H1 (cell line): ENCODE measurements at regions not wholly inside any gene's neighbourhood (a gene's known extent, or its start where the extent isn't known, plus 50 kb on each side); places are given as distances from the start of the nearest gene placed in this dataset.

Experiments
- CTCF ChIA-PET: fragments of 300-600 bp; sonication (Branson Sonifier 250); formaldehyde crosslinking; loops from one replicate; lab custom pipeline; 2021; ENCODE audit not compliant: partially characterized antibody; lab: Charles Lee
- POLR2A ChIA-PET: fragments of 300-600 bp; sonication (Branson Sonifier 250); formaldehyde crosslinking; loops from one replicate; lab custom pipeline; 2021; ENCODE audit warnings: inconsistent platforms; ENCODE audit not compliant: partially characterized antibody; lab: Charles Lee
- DNase-seq, 2 experiments: peaks; one replicate each; pipeline versions ENCODE4 v3.0.0 to v3.0.0-alpha.2; 2010 to 2022; ENCODE audit warnings: low spot score in 2 of 2, low read depth in 1 of 2, mixed read lengths in 1 of 2
- FAIRE-seq: peaks from 2 replicates; lab custom pipeline; 2011; peaks lifted over from hg19 to GRCh38; lab: Jason Lieb, UNC
- H2AFZ ChIP-seq: 2 replicates; pipeline ENCODE4 v1.8.1; 2012; ENCODE audit warnings: low read length, inconsistent platforms
- H2AK5ac ChIP-seq: 2 replicates; pipeline ENCODE4 v1.6.1; 2013; ENCODE audit warnings: low read depth, low read length
- H2BK120ac ChIP-seq: replicated peaks from 2 replicates; pipeline ENCODE3; 2013; ENCODE audit warnings: low read depth, low read length, inconsistent platforms
- H2BK12ac ChIP-seq: 2 replicates; pipeline ENCODE4 v1.6.1; 2013; ENCODE audit warnings: low read depth, low read length
- H2BK15ac ChIP-seq: 2 replicates; pipeline ENCODE4 v1.6.1; 2013; ENCODE audit warnings: low read length
- H2BK20ac ChIP-seq: 2 replicates; pipeline ENCODE4 v1.6.1; 2013; ENCODE audit warnings: low read length
- H2BK5ac ChIP-seq: 2 replicates; pipeline ENCODE4 v1.6.1; 2013; ENCODE audit warnings: low read depth, low read length
- H3K14ac ChIP-seq: 2 replicates; pipeline ENCODE4 v1.6.1; 2013; ENCODE audit warnings: inconsistent platforms; ENCODE audit not compliant: insufficient read length
- H3K18ac ChIP-seq: 2 replicates; pipeline ENCODE4 v1.6.1; 2013; ENCODE audit warnings: low read length; ENCODE audit errors: extremely low read depth
- H3K23ac ChIP-seq: 2 replicates; pipeline ENCODE4 v1.6.1; 2013; ENCODE audit warnings: inconsistent platforms; ENCODE audit not compliant: insufficient read length
- H3K23me2 ChIP-seq: 2 replicates; pipeline ENCODE4 v1.6.1; 2013; ENCODE audit warnings: low read depth, low read length
- H3K27ac ChIP-seq: 2 replicates; pipeline ENCODE4 v1.6.1; 2011; ENCODE audit warnings: low read depth, low read length, inconsistent platforms
- H3K27me3 ChIP-seq, 4 experiments: replicated peaks in 1 of 4; 1 replicate in 1 of 4; 2 replicates in 3 of 4; pipeline versions ENCODE4 v1.6.1 to v1.8.1; 2011 to 2013; ENCODE audit warnings: low read length in 3 of 4, mild to moderate bottlenecking in 3 of 4, inconsistent platforms in 2 of 4, mixed read lengths in 2 of 4, moderate library complexity in 1 of 4; ENCODE audit not compliant: control insufficient read depth in 3 of 4, insufficient read depth in 3 of 4; ENCODE audit errors: extremely low read depth in 1 of 4
- H3K36me3 ChIP-seq, 4 experiments: 2 replicates each; pipeline versions ENCODE4 v1.6.1 to v1.8.1; 2011 to 2013; ENCODE audit warnings: mild to moderate bottlenecking in 4 of 4, low read length in 3 of 4, moderate library complexity in 2 of 4, control low read depth in 1 of 4, inconsistent platforms in 1 of 4; ENCODE audit not compliant: insufficient read depth in 4 of 4, control insufficient read depth in 2 of 4
- H3K4ac ChIP-seq: replicated peaks from 2 replicates; pipeline ENCODE3; 2013; ENCODE audit warnings: low read length, low read depth, mixed read lengths, inconsistent platforms; ENCODE audit not compliant: insufficient read length
- H3K4me1 ChIP-seq, 4 experiments: replicated peaks in 1 of 4; 1 replicate in 1 of 4; 2 replicates in 3 of 4; pipeline versions ENCODE4 v1.6.1 to v1.8.1; 2011 to 2013; ENCODE audit warnings: low read length in 3 of 4, inconsistent platforms in 2 of 4, mixed read lengths in 1 of 4; ENCODE audit not compliant: insufficient read depth in 4 of 4, control insufficient read depth in 3 of 4
- H3K4me2 ChIP-seq, 2 experiments: 2 replicates each; pipeline versions ENCODE4 v1.6.1 to v1.8.1; 2011 to 2013; ENCODE audit warnings: low read depth in 2 of 2, low read length in 2 of 2, control low read depth in 1 of 2, inconsistent platforms in 1 of 2, mild to moderate bottlenecking in 1 of 2; ENCODE audit not compliant: insufficient read depth in 1 of 2
- H3K4me3 ChIP-seq, 4 experiments: fragments of 200-600, 300-600 bp in 1 of 4; sonication (generic), shearing (Covaris generic), sonication (Bioruptor Twin) in 1 of 4; 2 replicates each; pipeline versions ENCODE4 v1.5.1 to v1.8.1; 2011 to 2016; ENCODE audit warnings: low read length in 4 of 4, low read depth in 3 of 4, control low read depth in 2 of 4, inconsistent platforms in 2 of 4, mild to moderate bottlenecking in 2 of 4, mixed read lengths in 1 of 4, moderate library complexity in 1 of 4; ENCODE audit not compliant: insufficient read depth in 2 of 4; ENCODE audit errors: extremely low read depth in 1 of 4
- H3K56ac ChIP-seq: replicated peaks from 2 replicates; pipeline ENCODE3; 2013; ENCODE audit warnings: low read depth, mild to moderate bottlenecking, mixed read lengths, low read length, inconsistent platforms; ENCODE audit not compliant: insufficient read length
- H3K79me1 ChIP-seq: 2 replicates; pipeline ENCODE4 v1.6.1; 2013; ENCODE audit warnings: low read depth, low read length, control low read depth
- H3K79me2 ChIP-seq, 2 experiments: 2 replicates each; pipeline versions ENCODE4 v1.6.1 to v1.8.1; 2012 to 2013; ENCODE audit warnings: low read length in 2 of 2, mild to moderate bottlenecking in 2 of 2, inconsistent platforms in 1 of 2; ENCODE audit not compliant: insufficient read depth in 2 of 2, control insufficient read depth in 1 of 2
- H3K9ac ChIP-seq, 4 experiments: replicated peaks in 1 of 4; 1 replicate in 1 of 4; 2 replicates in 3 of 4; pipeline versions ENCODE4 v1.6.1 to v1.8.1; 2011 to 2013; ENCODE audit warnings: low read depth in 3 of 4, low read length in 3 of 4, control low read depth in 2 of 4, mild to moderate bottlenecking in 2 of 4, moderate library complexity in 2 of 4, inconsistent platforms in 1 of 4; ENCODE audit errors: extremely low read depth in 1 of 4
- H3K9me3 ChIP-seq, 2 experiments: 2 replicates each; pipeline versions ENCODE4 v1.6.1 to v1.8.1; 2012 to 2013; ENCODE audit warnings: mild to moderate bottlenecking in 2 of 2, moderate library complexity in 2 of 2, control low read depth in 1 of 2, inconsistent platforms in 1 of 2, low read depth in 1 of 2, low read length in 1 of 2, mixed read lengths in 1 of 2; ENCODE audit not compliant: insufficient read depth in 2 of 2
- H4K20me1 ChIP-seq, 2 experiments: replicated peaks in 1 of 2; 2 replicates each; pipeline versions ENCODE3 to v1.8.1; 2011 to 2013; ENCODE audit warnings: inconsistent platforms in 2 of 2, low read length in 2 of 2, mild to moderate bottlenecking in 1 of 2; ENCODE audit not compliant: insufficient read depth in 2 of 2, control insufficient read depth in 1 of 2
- H4K5ac ChIP-seq: 2 replicates; pipeline ENCODE4 v1.6.1; 2013; ENCODE audit warnings: low read length, low read depth, mixed read lengths, inconsistent platforms; ENCODE audit not compliant: insufficient read length
- H4K8ac ChIP-seq: 2 replicates; pipeline ENCODE4 v1.8.0; 2013; ENCODE audit warnings: mild to moderate bottlenecking, moderate library complexity, low read length, inconsistent platforms; ENCODE audit not compliant: insufficient read depth; ENCODE audit errors: extremely low read depth
- H4K91ac ChIP-seq: replicated peaks from 2 replicates; pipeline ENCODE3; 2013; ENCODE audit warnings: low read length, mixed read lengths, inconsistent platforms; ENCODE audit not compliant: insufficient read length
- CEBPB ChIP-seq: IDR thresholded peaks from 2 replicates; pipeline ENCODE4 v1.6.1; 2012; ENCODE audit warnings: low read depth, low read length
- EGR1 ChIP-seq: IDR thresholded peaks from 2 replicates; pipeline ENCODE4 v1.6.1; 2011; ENCODE audit warnings: low read depth, low read length, borderline replicate concordance
- EZH2 ChIP-seq: fragments of 200-600 bp; sonication (generic); IDR thresholded peaks from 2 replicates; pipeline ENCODE4 v1.7.1; 2012; ENCODE audit warnings: low read depth, mild to moderate bottlenecking, moderate library complexity, low read length, inconsistent platforms; ENCODE audit not compliant: severe bottlenecking
- HDAC6 ChIP-seq: IDR thresholded peaks from one replicate; pipeline ENCODE4 v1.7.1; 2012; ENCODE audit warnings: low read depth, mild to moderate bottlenecking, inconsistent platforms, low read length, moderate library complexity
- MAFK ChIP-seq: IDR thresholded peaks from 2 replicates; pipeline ENCODE4 v1.6.1; 2012; ENCODE audit warnings: low read depth, mild to moderate bottlenecking, improper control_type of control experiment, low read length
- PHF8 ChIP-seq: fragments of 200-600 bp; sonication (generic); conservative IDR thresholded peaks from 2 replicates; pipeline ENCODE4 v1.7.1; 2012; ENCODE audit warnings: low read depth, mild to moderate bottlenecking, inconsistent platforms, low read length, moderate library complexity
- POLR2A ChIP-seq, 2 experiments: IDR thresholded peaks; 1 replicate in 1 of 2; 2 replicates in 1 of 2; pipeline ENCODE4 v1.6.1; 2011; ENCODE audit warnings: low read depth in 2 of 2, low read length in 2 of 2, mild to moderate bottlenecking in 2 of 2; ENCODE audit errors: control extremely low read depth in 1 of 2
- SIN3A ChIP-seq, 2 experiments: IDR thresholded peaks in 1 of 2; conservative IDR thresholded peaks in 1 of 2; 2 replicates each; pipeline ENCODE4 v1.6.1; 2011 to 2012; ENCODE audit warnings: low read length in 2 of 2, improper control_type of control experiment in 1 of 2, low read depth in 1 of 2, mild to moderate bottlenecking in 1 of 2
- SUZ12 ChIP-seq: fragments of 200-600 bp; sonication (generic); IDR thresholded peaks from 2 replicates; pipeline ENCODE4 v1.6.1; 2012; ENCODE audit warnings: mild to moderate bottlenecking, inconsistent platforms, low read length, moderate library complexity, mixed read lengths
- TAF1 ChIP-seq: IDR thresholded peaks from 2 replicates; pipeline ENCODE4 v1.6.1; 2011; ENCODE audit warnings: mild to moderate bottlenecking, low read depth, low read length
- TBP ChIP-seq: IDR thresholded peaks from 2 replicates; pipeline ENCODE4 v1.6.1; 2011; ENCODE audit warnings: low read depth, low read length, improper control_type of control experiment
- WGBS, 2 experiments: shearing (Covaris generic) in 1 of 2; methylation state at CpG; one replicate each; pipeline versions ENCODE4 v1.1.6 to v1.1.7; 2013 to 2015; ENCODE audit warnings: low lambda C conversion rate in 2 of 2, mixed read lengths in 2 of 2, inconsistent platforms in 1 of 2, low coverage in 1 of 2, missing lambda C conversion rate in 1 of 2; ENCODE audit not compliant: insufficient replicate concordance in 2 of 2, insufficient coverage in 1 of 2, insufficient read length in 1 of 2; ENCODE audit errors: extremely low coverage in 1 of 2, missing lambda C conversion rate in 1 of 2; 5-methylcytosine and 5-hydroxymethylcytosine counted together
- TF ChIP-seq, protein P1 (sequence below), 3 experiments: IDR thresholded peaks; 1 replicate in 2 of 3; 2 replicates in 1 of 3; pipeline versions ENCODE4 v1.5.1 to v1.6.1; 2011; ENCODE audit warnings: low read length in 3 of 3, mild to moderate bottlenecking in 3 of 3, inconsistent platforms in 2 of 3, low read depth in 1 of 3, moderate library complexity in 1 of 3; ENCODE audit not compliant: insufficient read depth in 1 of 3; ENCODE audit errors: control extremely low read depth in 1 of 3

DNA sequence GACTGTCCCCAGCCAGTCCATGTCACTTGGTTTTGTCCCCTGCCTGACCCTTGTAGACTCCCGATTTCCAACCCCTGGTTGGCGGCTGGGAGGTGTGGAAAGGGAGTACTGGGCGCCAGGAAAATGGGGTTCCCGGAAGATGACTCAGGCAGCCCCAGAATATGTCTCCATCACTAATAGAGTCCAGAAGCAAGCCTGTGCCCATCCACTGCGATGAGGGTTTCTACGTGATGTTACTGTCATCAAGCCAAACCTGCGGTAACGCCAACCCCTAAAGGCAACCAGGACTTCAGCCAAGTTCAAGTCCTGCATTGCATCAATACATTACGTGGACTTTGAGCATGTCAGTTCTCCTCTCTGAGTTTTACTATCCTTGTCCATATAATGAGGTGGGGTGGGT lies 62.0 kb upstream of the TAF1B start:
- H3K4ac ChIP-seq: no peak overlapping the region
- no peaks in the 10 kb centered on the region for H3K79me1 ChIP-seq
- H3K79me2 ChIP-seq: no peaks in the 10 kb centered on the region
- no peak overlapping the region for H2BK12ac ChIP-seq
- H3K36me3 ChIP-seq: no peaks in the 10 kb centered on the region
- H3K4me1 ChIP-seq: no peaks in the 10 kb centered on the region
- no peaks in the 10 kb centered on the region for H4K20me1 ChIP-seq
- no peak overlapping the region for H4K91ac ChIP-seq
- no peak overlapping the region for H2AFZ ChIP-seq
- H4K8ac ChIP-seq: no peak overlapping the region
- H2BK15ac ChIP-seq: no peak overlapping the region
- H2BK120ac ChIP-seq: no peak overlapping the region
- H2BK5ac ChIP-seq: no peak overlapping the region
- DNase-seq: no peak
- H3K14ac ChIP-seq: no peak overlapping the region
- H3K27me3 ChIP-seq: no peaks in the 10 kb centered on the region
- H3K4me3 ChIP-seq: no peak overlapping the region
- ChIA-PET CTCF (interaction anchor here (1.2 to 7.2 kb wide), 3 partner anchors 12 to 20 kb away, joined by 3 to 47 read pairs (median 14); no protein-coding TSS in a partner anchor), POLR2A (no interaction called here)
- FAIRE-seq: no peak
- H3K9me3 ChIP-seq: no peaks in the 10 kb centered on the region; a peak in 1 of 4 replicates
- H4K5ac ChIP-seq: no peak overlapping the region
- no peak overlapping the region for H3K27ac ChIP-seq
- H2AK5ac ChIP-seq: no peak overlapping the region
- H3K4me2 ChIP-seq: no peak overlapping the region
- no peak overlapping the region for H2BK20ac ChIP-seq
- H3K56ac ChIP-seq: no peak overlapping the region
- H3K18ac ChIP-seq: no peak overlapping the region
- no peak overlapping the region for H3K23ac ChIP-seq
- WGBS, 2 experiments: 90% methylated on average over 9 of the region's 9 CpGs; no CpG with 5 or more reads in 1 of the 2 experiments
- H3K23me2 ChIP-seq: peaks cover 2% of the 10 kb centered on the region; the same call in 1 of the 2 replicates
- H3K9ac ChIP-seq: no peak overlapping the region
- no peak for TF ChIP-seq HDAC6
- TF ChIP-seq POLR2A (IDR thresholded peaks at IDR 0.05; ENCODE audit: control extremely low read depth in 1 of 2, low read depth in 2 of 2, low read length in 2 of 2): no peak
- TF ChIP-seq SUZ12: no peak
- TF ChIP-seq EZH2: no peak
- no peak for TF ChIP-seq SIN3A (conservative IDR thresholded peaks at IDR 0.05 in 1 of 2, IDR thresholded peaks at IDR 0.05 in 1 of 2; ENCODE audit: low read depth in 1 of 2, low read length in 2 of 2)
- TF ChIP-seq PHF8: no peak
- no peak for TF ChIP-seq EGR1
- TF ChIP-seq, protein P1, sequence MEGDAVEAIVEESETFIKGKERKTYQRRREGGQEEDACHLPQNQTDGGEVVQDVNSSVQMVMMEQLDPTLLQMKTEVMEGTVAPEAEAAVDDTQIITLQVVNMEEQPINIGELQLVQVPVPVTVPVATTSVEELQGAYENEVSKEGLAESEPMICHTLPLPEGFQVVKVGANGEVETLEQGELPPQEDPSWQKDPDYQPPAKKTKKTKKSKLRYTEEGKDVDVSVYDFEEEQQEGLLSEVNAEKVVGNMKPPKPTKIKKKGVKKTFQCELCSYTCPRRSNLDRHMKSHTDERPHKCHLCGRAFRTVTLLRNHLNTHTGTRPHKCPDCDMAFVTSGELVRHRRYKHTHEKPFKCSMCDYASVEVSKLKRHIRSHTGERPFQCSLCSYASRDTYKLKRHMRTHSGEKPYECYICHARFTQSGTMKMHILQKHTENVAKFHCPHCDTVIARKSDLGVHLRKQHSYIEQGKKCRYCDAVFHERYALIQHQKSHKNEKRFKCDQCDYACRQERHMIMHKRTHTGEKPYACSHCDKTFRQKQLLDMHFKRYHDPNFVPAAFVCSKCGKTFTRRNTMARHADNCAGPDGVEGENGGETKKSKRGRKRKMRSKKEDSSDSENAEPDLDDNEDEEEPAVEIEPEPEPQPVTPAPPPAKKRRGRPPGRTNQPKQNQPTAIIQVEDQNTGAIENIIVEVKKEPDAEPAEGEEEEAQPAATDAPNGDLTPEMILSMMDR (IDR thresholded peaks at IDR 0.05; ENCODE audit: control extremely low read depth in 1 of 3, insufficient read depth in 1 of 3, low read depth in 1 of 3, low read length in 3 of 3): no peak
- no peak for TF ChIP-seq CEBPB
- TF ChIP-seq TAF1: no peak
- no peak for TF ChIP-seq TBP
- TF ChIP-seq MAFK: no peak
